A549 (cell line): ENCODE measurements at regions not wholly inside any gene's neighbourhood (a gene's known extent, or its start where the extent isn't known, plus 50 kb on each side); places are given as distances from the start of the nearest gene placed in this dataset.

Experiments used
- CTCF ChIP-seq: fragments of >200 bp; sonication (Bioruptor Twin); formaldehyde crosslinking; IDR thresholded peaks from 3 replicates; pipeline ENCODE4 v1.5.1; 2016
- JUN ChIP-seq, 2 experiments: fragments of >200 bp; sonication (Bioruptor Twin); formaldehyde crosslinking; IDR thresholded peaks; 2 replicates in 1 of 2; 3 replicates in 1 of 2; pipeline ENCODE4 v1.6.1; 2016 to 2017
- KDM1A ChIP-seq: fragments of 200-600 bp; sonication (generic); IDR thresholded peaks from 2 replicates; pipeline ENCODE4 v1.6.1; 2016; ENCODE audit warnings: low read depth, mild to moderate bottlenecking
- MAFK ChIP-seq: fragments of 450-650 bp; IDR thresholded peaks from 2 replicates; pipeline ENCODE4 v1.6.1; 2014; ENCODE audit not compliant: partially characterized antibody
- MAZ ChIP-seq: fragments of 150-350 bp; IDR thresholded peaks from 2 replicates; pipeline ENCODE4 v1.6.1; 2014; ENCODE audit warnings: antibody characterized with exemption, low read depth, low read length, borderline replicate concordance
- NFE2L2 ChIP-seq: fragments of 150-350 bp; conservative IDR thresholded peaks from 2 replicates; pipeline ENCODE4 v1.6.1; 2014; ENCODE audit warnings: low read length
- PHF8 ChIP-seq: fragments of 200-600 bp; sonication (generic); IDR thresholded peaks from 2 replicates; pipeline ENCODE4 v1.6.1; 2016; ENCODE audit warnings: low read depth, mild to moderate bottlenecking, antibody characterized with exemption, moderate library complexity, borderline replicate concordance
- POLR2A ChIP-seq: IDR thresholded peaks from 2 replicates; pipeline ENCODE4 v1.6.1; 2012; ENCODE audit warnings: mild to moderate bottlenecking, low read length
- ZFP36 ChIP-seq: fragments of 450-650 bp; IDR thresholded peaks from 2 replicates; pipeline ENCODE4 v1.6.1; 2014; ENCODE audit warnings: borderline replicate concordance; ENCODE audit not compliant: partially characterized antibody

- TF ChIP-seq POLR2A: no peak
- no peak for TF ChIP-seq PHF8
- TF ChIP-seq CTCF: no peak
- TF ChIP-seq MAFK: no peak
- TF ChIP-seq ZFP36: no peak
- TF ChIP-seq MAZ: no peak
- no peak for TF ChIP-seq JUN (IDR thresholded peaks at IDR 0.05)
- no peak for TF ChIP-seq KDM1A
- no peak for TF ChIP-seq NFE2L2
These were observed 448.9 kb upstream of the AMOT start for GRCh38 chrX:113289503-113289902.
